ENCODE measurements at regions not wholly inside any gene's neighbourhood (a gene's known extent, or its start where the extent isn't known, plus 50 kb on each side); places are given as distances from the start of the nearest gene placed in this dataset.
A peak's percentile ranks its signal among the peaks of the same experiment; 100 is the strongest.

GRCh38 chr7:112395411-112395810 is 54.8 kb upstream of the IFRD1 start:
- DNase-seq (ENCODE audit: low read depth): no peak

GRCh38 chr7:112395893-112396292 is 54.4 kb upstream of the IFRD1 start:
- H3K4me3 ChIP-seq (ENCODE audit: low read depth, low read length): no peak overlapping the region
- DNase-seq (ENCODE audit: low read depth): no peak

More at GRCh38 chr7:112395411-112395810, 54.8 kb upstream of the IFRD1 start:
- no peak overlapping the region for H3K4me3 ChIP-seq (ENCODE audit: low read depth, low read length)

GRCh38 chr7:112398534-112398933 is 51.7 kb upstream of the IFRD1 start:
- H3K4me3 ChIP-seq (ENCODE audit: low read depth, low read length): no peak overlapping the region
- no peak for DNase-seq (ENCODE audit: low read depth)

GRCh38 chr7:112399501-112399900 is 50.8 kb upstream of the IFRD1 start:
- DNase-seq (ENCODE audit: low read depth): peak; percentile 32
- no peak overlapping the region for H3K4me3 ChIP-seq (ENCODE audit: low read depth, low read length)

GRCh38 chr7:112400141-112400540 is 50.1 kb upstream of the IFRD1 start:
- H3K4me3 ChIP-seq (ENCODE audit: low read depth, low read length): no peak overlapping the region
- DNase-seq (ENCODE audit: low read depth): peak; percentile 69
